ENCODE measurements at regions not wholly inside any gene's neighbourhood (a gene's known extent, or its start where the extent isn't known, plus 50 kb on each side); places are given as distances from the start of the nearest gene placed in this dataset.

DNA sequence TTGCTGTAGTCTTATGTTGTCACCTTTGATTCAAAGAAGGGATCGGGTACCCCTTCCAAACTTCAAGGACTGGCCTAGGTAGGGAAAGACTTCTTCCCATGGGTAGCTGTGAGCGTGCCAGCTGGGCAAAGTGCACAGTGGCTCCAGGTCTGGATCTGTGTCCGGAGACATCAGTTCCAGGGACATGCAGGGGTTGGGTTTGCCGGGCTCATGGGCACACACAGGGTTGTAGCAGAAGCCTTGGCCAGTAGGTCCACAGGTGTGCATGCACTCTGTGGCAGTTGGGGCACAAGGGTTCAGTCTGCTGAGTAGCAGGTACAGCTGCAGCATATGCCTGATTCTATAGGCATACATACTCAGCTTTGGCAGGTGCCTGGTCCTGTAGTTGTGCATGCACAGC is 111.2 kb downstream of the EFHB start:
- TF ChIP-seq, protein P1, sequence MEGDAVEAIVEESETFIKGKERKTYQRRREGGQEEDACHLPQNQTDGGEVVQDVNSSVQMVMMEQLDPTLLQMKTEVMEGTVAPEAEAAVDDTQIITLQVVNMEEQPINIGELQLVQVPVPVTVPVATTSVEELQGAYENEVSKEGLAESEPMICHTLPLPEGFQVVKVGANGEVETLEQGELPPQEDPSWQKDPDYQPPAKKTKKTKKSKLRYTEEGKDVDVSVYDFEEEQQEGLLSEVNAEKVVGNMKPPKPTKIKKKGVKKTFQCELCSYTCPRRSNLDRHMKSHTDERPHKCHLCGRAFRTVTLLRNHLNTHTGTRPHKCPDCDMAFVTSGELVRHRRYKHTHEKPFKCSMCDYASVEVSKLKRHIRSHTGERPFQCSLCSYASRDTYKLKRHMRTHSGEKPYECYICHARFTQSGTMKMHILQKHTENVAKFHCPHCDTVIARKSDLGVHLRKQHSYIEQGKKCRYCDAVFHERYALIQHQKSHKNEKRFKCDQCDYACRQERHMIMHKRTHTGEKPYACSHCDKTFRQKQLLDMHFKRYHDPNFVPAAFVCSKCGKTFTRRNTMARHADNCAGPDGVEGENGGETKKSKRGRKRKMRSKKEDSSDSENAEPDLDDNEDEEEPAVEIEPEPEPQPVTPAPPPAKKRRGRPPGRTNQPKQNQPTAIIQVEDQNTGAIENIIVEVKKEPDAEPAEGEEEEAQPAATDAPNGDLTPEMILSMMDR (IDR thresholded peaks at IDR 0.05; ENCODE audit: insufficient read depth, low read length) = no peak
- no peak for TF ChIP-seq POLR2AphosphoS5 (IDR thresholded peaks at IDR 0.05; ENCODE audit: low read depth)
- TF ChIP-seq GABPA (IDR thresholded peaks at IDR 0.05; ENCODE audit: low read depth) = no peak
- TF ChIP-seq, protein P2, sequence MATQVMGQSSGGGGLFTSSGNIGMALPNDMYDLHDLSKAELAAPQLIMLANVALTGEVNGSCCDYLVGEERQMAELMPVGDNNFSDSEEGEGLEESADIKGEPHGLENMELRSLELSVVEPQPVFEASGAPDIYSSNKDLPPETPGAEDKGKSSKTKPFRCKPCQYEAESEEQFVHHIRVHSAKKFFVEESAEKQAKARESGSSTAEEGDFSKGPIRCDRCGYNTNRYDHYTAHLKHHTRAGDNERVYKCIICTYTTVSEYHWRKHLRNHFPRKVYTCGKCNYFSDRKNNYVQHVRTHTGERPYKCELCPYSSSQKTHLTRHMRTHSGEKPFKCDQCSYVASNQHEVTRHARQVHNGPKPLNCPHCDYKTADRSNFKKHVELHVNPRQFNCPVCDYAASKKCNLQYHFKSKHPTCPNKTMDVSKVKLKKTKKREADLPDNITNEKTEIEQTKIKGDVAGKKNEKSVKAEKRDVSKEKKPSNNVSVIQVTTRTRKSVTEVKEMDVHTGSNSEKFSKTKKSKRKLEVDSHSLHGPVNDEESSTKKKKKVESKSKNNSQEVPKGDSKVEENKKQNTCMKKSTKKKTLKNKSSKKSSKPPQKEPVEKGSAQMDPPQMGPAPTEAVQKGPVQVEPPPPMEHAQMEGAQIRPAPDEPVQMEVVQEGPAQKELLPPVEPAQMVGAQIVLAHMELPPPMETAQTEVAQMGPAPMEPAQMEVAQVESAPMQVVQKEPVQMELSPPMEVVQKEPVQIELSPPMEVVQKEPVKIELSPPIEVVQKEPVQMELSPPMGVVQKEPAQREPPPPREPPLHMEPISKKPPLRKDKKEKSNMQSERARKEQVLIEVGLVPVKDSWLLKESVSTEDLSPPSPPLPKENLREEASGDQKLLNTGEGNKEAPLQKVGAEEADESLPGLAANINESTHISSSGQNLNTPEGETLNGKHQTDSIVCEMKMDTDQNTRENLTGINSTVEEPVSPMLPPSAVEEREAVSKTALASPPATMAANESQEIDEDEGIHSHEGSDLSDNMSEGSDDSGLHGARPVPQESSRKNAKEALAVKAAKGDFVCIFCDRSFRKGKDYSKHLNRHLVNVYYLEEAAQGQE (IDR thresholded peaks at IDR 0.05; ENCODE audit: insufficient replicate concordance, low read depth) = no peak
- no peak for TF ChIP-seq SPI1 (IDR thresholded peaks at IDR 0.05; ENCODE audit: borderline replicate concordance, low read depth)
